ENCODE measurements at regions not wholly inside any gene's neighbourhood (a gene's known extent, or its start where the extent isn't known, plus 50 kb on each side); places are given as distances from the start of the nearest gene placed in this dataset.

DNA sequence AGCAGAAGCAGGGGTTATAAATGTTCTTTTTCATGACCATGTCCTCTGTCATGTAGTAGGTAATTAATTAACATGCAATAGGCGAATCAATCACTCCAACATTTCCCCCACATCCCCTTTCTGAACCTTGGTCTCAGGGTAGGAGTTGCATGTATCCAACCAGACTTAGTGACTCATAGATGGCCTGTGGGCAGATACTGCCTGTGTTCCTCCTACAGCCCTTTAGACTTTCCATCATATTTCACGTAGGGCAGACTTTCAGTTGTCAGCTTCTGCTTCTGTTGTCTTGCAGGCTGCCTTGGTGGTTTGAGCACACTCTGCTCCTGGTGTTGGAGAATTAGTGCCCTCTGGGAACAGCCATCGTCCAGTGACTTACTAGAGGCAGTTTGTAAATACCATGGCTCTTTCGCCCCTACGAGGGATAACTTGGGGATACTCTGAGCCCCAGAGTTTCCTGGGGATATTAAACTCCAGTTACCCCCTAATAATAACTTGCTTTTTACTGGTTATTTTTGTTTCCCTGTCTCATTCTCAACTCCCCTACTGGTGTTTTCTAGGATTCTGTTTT is 244.4 kb downstream of the EDEM1 start (continued):
- TF ChIP-seq, protein P1, sequence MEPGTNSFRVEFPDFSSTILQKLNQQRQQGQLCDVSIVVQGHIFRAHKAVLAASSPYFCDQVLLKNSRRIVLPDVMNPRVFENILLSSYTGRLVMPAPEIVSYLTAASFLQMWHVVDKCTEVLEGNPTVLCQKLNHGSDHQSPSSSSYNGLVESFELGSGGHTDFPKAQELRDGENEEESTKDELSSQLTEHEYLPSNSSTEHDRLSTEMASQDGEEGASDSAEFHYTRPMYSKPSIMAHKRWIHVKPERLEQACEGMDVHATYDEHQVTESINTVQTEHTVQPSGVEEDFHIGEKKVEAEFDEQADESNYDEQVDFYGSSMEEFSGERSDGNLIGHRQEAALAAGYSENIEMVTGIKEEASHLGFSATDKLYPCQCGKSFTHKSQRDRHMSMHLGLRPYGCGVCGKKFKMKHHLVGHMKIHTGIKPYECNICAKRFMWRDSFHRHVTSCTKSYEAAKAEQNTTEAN (CRISPR knock-in tag; IDR thresholded peaks at IDR 0.05) = no peak
- TF ChIP-seq BRD4 (IDR thresholded peaks at IDR 0.05) = peak; percentile 21
- TF ChIP-seq NCOR1 (IDR thresholded peaks at IDR 0.05) = peak; percentile 26; the same call in 1 of the 2 replicates
- no peak for TF ChIP-seq ZNF445 (CRISPR knock-in tag; IDR thresholded peaks at IDR 0.05; ENCODE audit: low read depth)
- no peak for TF ChIP-seq PHF20 (IDR thresholded peaks at IDR 0.05; ENCODE audit: partially characterized antibody)
- peak; percentile 58 for TF ChIP-seq DPF2 (IDR thresholded peaks at IDR 0.05)
- TF ChIP-seq TFAM (CRISPR knock-in tag; conservative IDR thresholded peaks at IDR 0.05) = no peak
- TF ChIP-seq TBP (optimal IDR thresholded peaks at IDR 0.05; ENCODE audit: low read depth, low read length) = no peak
- no peak for TF ChIP-seq MIER1 (IDR thresholded peaks at IDR 0.05; ENCODE audit: low read depth)
- 0 out of 2 replicates have a peak, but pooled peaks have one; percentile 12 for TF ChIP-seq SMAD3 (CRISPR knock-in tag; conservative IDR thresholded peaks at IDR 0.05)
- no peak for TF ChIP-seq CXXC5 (CRISPR knock-in tag; IDR thresholded peaks at IDR 0.05)
- TF ChIP-seq, protein P2, sequence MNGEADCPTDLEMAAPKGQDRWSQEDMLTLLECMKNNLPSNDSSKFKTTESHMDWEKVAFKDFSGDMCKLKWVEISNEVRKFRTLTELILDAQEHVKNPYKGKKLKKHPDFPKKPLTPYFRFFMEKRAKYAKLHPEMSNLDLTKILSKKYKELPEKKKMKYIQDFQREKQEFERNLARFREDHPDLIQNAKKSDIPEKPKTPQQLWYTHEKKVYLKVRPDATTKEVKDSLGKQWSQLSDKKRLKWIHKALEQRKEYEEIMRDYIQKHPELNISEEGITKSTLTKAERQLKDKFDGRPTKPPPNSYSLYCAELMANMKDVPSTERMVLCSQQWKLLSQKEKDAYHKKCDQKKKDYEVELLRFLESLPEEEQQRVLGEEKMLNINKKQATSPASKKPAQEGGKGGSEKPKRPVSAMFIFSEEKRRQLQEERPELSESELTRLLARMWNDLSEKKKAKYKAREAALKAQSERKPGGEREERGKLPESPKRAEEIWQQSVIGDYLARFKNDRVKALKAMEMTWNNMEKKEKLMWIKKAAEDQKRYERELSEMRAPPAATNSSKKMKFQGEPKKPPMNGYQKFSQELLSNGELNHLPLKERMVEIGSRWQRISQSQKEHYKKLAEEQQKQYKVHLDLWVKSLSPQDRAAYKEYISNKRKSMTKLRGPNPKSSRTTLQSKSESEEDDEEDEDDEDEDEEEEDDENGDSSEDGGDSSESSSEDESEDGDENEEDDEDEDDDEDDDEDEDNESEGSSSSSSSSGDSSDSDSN (IDR thresholded peaks at IDR 0.05; ENCODE audit: borderline replicate concordance in 1 of 2, low read depth in 2 of 2, low read length in 2 of 2) = 0 out of 4 replicates have a peak, but pooled peaks of 1 of the 2 experiments have one; percentile 29
- no peak for TF ChIP-seq TOE1 (IDR thresholded peaks at IDR 0.05; ENCODE audit: borderline replicate concordance)
- no peak for TF ChIP-seq TOE1 (CRISPR knock-in tag; IDR thresholded peaks at IDR 0.05; ENCODE audit: borderline replicate concordance, low read depth)
- TF ChIP-seq ZFX (CRISPR knock-in tag; IDR thresholded peaks at IDR 0.05) = no peak
- TF ChIP-seq, protein P3, sequence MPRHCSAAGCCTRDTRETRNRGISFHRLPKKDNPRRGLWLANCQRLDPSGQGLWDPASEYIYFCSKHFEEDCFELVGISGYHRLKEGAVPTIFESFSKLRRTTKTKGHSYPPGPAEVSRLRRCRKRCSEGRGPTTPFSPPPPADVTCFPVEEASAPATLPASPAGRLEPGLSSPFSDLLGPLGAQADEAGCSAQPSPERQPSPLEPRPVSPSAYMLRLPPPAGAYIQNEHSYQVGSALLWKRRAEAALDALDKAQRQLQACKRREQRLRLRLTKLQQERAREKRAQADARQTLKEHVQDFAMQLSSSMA (CRISPR knock-in tag; IDR thresholded peaks at IDR 0.05) = no peak
- TF ChIP-seq EHMT2 (IDR thresholded peaks at IDR 0.05) = peak; percentile 75
- TF ChIP-seq, protein P4, sequence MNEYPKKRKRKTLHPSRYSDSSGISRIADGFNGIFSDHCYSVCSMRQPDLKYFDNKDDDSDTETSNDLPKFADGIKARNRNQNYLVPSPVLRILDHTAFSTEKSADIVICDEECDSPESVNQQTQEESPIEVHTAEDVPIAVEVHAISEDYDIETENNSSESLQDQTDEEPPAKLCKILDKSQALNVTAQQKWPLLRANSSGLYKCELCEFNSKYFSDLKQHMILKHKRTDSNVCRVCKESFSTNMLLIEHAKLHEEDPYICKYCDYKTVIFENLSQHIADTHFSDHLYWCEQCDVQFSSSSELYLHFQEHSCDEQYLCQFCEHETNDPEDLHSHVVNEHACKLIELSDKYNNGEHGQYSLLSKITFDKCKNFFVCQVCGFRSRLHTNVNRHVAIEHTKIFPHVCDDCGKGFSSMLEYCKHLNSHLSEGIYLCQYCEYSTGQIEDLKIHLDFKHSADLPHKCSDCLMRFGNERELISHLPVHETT (CRISPR knock-in tag; conservative IDR thresholded peaks at IDR 0.05 in 1 of 2, IDR thresholded peaks at IDR 0.05 in 1 of 2) = peak in 1 of 2 experiments; percentile 55; a peak in 1 of 4 replicates
- peak; percentile 15 for TF ChIP-seq BRD9 (IDR thresholded peaks at IDR 0.05; ENCODE audit: low read depth, partially characterized antibody)
- TF ChIP-seq ZNF274 (IDR thresholded peaks at IDR 0.05; ENCODE audit: borderline replicate concordance, low read depth, low read length) = no peak
- TF ChIP-seq SMARCE1 (IDR thresholded peaks at IDR 0.05) = peak; percentile 66
- TF ChIP-seq CBFA2T3 (IDR thresholded peaks at IDR 0.05) = peak; percentile 51
- no peak for TF ChIP-seq DMBX1 (CRISPR knock-in tag; IDR thresholded peaks at IDR 0.05; ENCODE audit: borderline replicate concordance)
- TF ChIP-seq ERF (CRISPR knock-in tag; IDR thresholded peaks at IDR 0.05) = no peak
